Activated CD8-positive, alpha-beta T cell treated with anti-CD3 and anti-CD28 coated beads for 36 hours (primary cell): ENCODE measurements at regions not wholly inside any gene's neighbourhood (a gene's known extent, or its start where the extent isn't known, plus 50 kb on each side); places are given as distances from the start of the nearest gene placed in this dataset.
"Not testable (repeated sequence)": the region's sequence is repeated elsewhere in the genome, so short reads cannot be mapped to it uniquely, and the experiment has no call there.

Experiments
- ATAC-seq: fragments of 200-7000 bp; cut with Tn5 transposase; one replicate; pipeline ENCODE4 v1.10.0; 2021; ENCODE audit warnings: mild to moderate bottlenecking, moderate library complexity
- CTCF ChIA-PET: fragments of 350-600 bp; sonication (Branson Sonifier 250); formaldehyde crosslinking; loops from one replicate; lab custom pipeline; 2021; ENCODE audit warnings: antibody characterized with exemption; lab: Charles Lee
- POLR2A ChIA-PET: fragments of 350-600 bp; sonication (Branson Sonifier 250); formaldehyde crosslinking; loops from one replicate; lab custom pipeline; 2021; ENCODE audit warnings: antibody characterized with exemption; lab: Charles Lee
- DNase-seq: peaks from one replicate; pipeline ENCODE4 v3.0.0-alpha.2; 2020
- H3K27ac Mint-ChIP-seq: one replicate; pipeline ENCODE4 v1.8.0; 2021; ENCODE audit warnings: mild to moderate bottlenecking, mixed read lengths
- H3K27me3 Mint-ChIP-seq: one replicate; pipeline ENCODE4 v1.8.0; 2021; ENCODE audit warnings: mixed read lengths
- H3K36me3 Mint-ChIP-seq: one replicate; pipeline ENCODE4 v1.8.0; 2021; ENCODE audit warnings: low read depth, mixed read lengths
- H3K4me1 Mint-ChIP-seq: one replicate; pipeline ENCODE4 v1.8.0; 2021; ENCODE audit warnings: low read depth, mixed read lengths
- H3K4me3 Mint-ChIP-seq: one replicate; pipeline ENCODE4 v1.8.0; 2021; ENCODE audit warnings: mild to moderate bottlenecking, moderate library complexity, mixed read lengths
- H3K9me3 Mint-ChIP-seq: one replicate; pipeline ENCODE4 v1.8.0; 2021; ENCODE audit warnings: mixed read lengths
- CTCF ChIP-seq: fragments of 200-600 bp; IDR thresholded peaks from one replicate; pipeline ENCODE4 v1.8.0; 2022; ENCODE audit warnings: antibody characterized with exemption, mild to moderate bottlenecking
- intact Hi-C: fragments of 100-400 bp; cut with micrococcal nuclease; formaldehyde crosslinking; loops from one replicate; pipeline ENCODE4 v1.10.0; 2022

- H3K27ac Mint-ChIP-seq: no peak overlapping the region
- no peaks in the 10 kb centered on the region for H3K9me3 Mint-ChIP-seq
- no peaks in the 10 kb centered on the region for H3K36me3 Mint-ChIP-seq
- H3K4me1 Mint-ChIP-seq: no peaks in the 10 kb centered on the region
- CTCF ChIA-PET: no interaction called here
- POLR2A ChIA-PET: no interaction called here
- no peaks in the 10 kb centered on the region for H3K27me3 Mint-ChIP-seq
- no peak for TF ChIP-seq CTCF
- intact Hi-C loops: no loop called here
- no peak for DNase-seq
- no peak overlapping the region for H3K4me3 Mint-ChIP-seq
- no peak for ATAC-seq
These were observed 200.8 kb upstream of the GIMD1 start for GRCh38 chr4:106569146-106570031.

DNA sequence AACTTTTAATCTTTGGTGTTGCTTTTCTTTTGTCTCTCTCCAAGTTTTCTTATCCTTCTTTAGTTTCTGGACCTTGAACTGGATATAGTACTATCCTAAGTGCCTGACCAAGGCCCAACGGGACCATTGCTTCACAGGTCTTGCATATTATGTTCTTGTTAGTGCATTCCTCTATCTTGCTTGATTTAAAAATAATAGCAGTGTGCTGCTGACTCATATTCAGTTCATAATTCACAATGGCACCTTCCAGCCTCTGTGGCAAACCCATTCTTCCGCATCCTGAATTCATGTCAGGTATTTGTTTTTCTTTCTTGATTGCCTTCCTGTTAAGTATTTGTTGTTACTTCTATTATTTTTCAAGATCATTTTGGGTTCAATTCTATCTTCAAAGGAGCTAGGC, 197.1 kb upstream of the GIMD1 start:
- ATAC-seq (no peak), DNase-seq (no peak)
- Mint-ChIP-seq H3K4me3 (no peak overlapping the region), H3K27me3 (no peaks in the 10 kb centered on the region), H3K36me3 (no peaks in the 10 kb centered on the region), H3K4me1 (no peaks in the 10 kb centered on the region), H3K27ac (no peak overlapping the region), H3K9me3 (peaks cover 8% of the 10 kb centered on the region)
- no peak for TF ChIP-seq CTCF
- intact Hi-C loops: no loop called here
- ChIA-PET CTCF (no interaction called here), POLR2A (no interaction called here)

GRCh38 chr4:106563637-106564036, 195.1 kb upstream of the GIMD1 start:
- H3K27me3 Mint-ChIP-seq, ATAC-seq, intact Hi-C loops, H3K27ac Mint-ChIP-seq, H3K36me3 Mint-ChIP-seq, POLR2A ChIA-PET, H3K4me1 Mint-ChIP-seq, DNase-seq, H3K4me3 Mint-ChIP-seq, CTCF ChIA-PET: not testable (repeated sequence)
- peaks cover 13% of the 10 kb centered on the region for H3K9me3 Mint-ChIP-seq

DNA sequence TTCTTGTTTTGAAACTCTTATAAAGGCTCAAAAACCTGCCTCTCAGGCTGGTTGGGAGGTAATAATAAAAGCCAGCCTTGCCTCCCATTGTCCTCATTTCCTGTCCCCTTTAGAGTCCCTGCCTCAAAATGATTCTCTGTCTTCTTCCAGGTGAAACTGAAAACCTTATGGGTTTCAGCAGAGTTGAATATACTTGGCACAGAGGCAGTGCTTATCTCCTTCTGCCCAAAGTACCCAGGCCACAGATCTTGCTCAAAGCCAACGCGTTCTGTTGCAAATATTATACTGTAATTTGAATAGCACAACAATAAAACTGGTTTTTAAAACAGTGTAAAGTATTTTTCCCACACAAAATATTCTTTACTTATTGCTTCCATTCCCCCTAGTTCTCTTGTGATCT, 183.1 kb upstream of the GIMD1 start:
- CTCF ChIA-PET: no interaction called here
- no peak for ATAC-seq
- Mint-ChIP-seq H3K4me3 (no peak overlapping the region), H3K27ac (no peak overlapping the region), H3K36me3 (no peaks in the 10 kb centered on the region), H3K9me3 (peaks cover 2% of the 10 kb centered on the region), H3K4me1 (no peaks in the 10 kb centered on the region), H3K27me3 (peaks cover 1% of the 10 kb centered on the region)
- DNase-seq: no peak
- no peak for TF ChIP-seq CTCF
- POLR2A ChIA-PET: no interaction called here
- intact Hi-C loops: no loop called here

DNA sequence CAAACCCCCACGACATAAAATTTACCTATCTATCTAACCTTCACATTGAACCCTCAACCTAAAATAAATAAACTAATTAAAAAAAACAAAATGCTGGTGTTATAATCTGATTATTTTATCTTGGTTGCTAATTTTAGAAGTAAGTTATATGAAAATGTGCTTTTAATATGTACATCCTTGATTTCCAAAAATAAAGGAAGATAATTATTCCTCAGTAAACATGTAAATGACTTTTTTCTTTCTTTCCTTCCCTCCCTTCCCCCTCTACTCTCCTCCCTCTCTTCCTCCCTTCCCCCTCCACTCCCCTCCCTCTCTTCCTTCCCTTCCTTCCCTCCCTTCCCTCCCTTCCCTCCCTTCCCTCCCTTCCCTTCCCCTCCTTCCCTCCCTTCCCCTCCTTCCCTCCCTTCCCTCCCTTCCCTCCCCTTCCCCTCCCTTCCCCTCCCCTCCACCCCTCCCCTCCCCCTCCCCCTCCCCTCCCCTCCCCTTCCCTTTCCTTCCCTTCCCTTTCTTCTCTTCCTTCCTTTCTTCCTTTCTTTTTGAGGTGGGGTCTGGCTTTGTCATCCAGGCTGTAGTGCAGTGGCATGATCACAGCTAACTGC, 180.0 kb upstream of the GIMD1 start:
- Mint-ChIP-seq H3K4me1 (no peaks in the 10 kb centered on the region), H3K36me3 (no peaks in the 10 kb centered on the region), H3K27me3 (peaks cover 1% of the 10 kb centered on the region), H3K9me3 (peaks cover 2% of the 10 kb centered on the region), H3K4me3 (no peak overlapping the region), H3K27ac (no peak overlapping the region)
- intact Hi-C loops: no loop called here
- no peak for ATAC-seq
- ChIA-PET CTCF (no interaction called here), POLR2A (no interaction called here)
- TF ChIP-seq CTCF: no peak
- DNase-seq: no peak
